HepG2 (cell line): ENCODE measurements at regions not wholly inside any gene's neighbourhood (a gene's known extent, or its start where the extent isn't known, plus 50 kb on each side); places are given as distances from the start of the nearest gene placed in this dataset.
A peak's percentile ranks its signal among the peaks of the same experiment; 100 is the strongest.

Source experiments
- ATF7 ChIP-seq, 2 experiments: fragments of 450-650 bp in 1 of 2; sonication (generic) in 1 of 2; formaldehyde crosslinking in 1 of 2; IDR thresholded peaks; 2 replicates each; pipeline versions ENCODE4 v1.4.0 to v1.6.1; 2016 to 2020; ENCODE audit warnings: antibody characterized with exemption in 1 of 2, mild to moderate bottlenecking in 1 of 2, missing genetic modification reagents in 1 of 2
- BCL6 ChIP-seq: IDR thresholded peaks from 2 replicates; pipeline ENCODE4 v1.6.1; 2016; ENCODE audit warnings: missing genetic modification reagents, missing compliant biosample characterization
- CBX2 ChIP-seq, 2 experiments: fragments of 200-600 bp in 1 of 2; sonication (generic); formaldehyde crosslinking in 1 of 2; IDR thresholded peaks; 2 replicates each; pipeline versions ENCODE4 v1.7.0 to v1.8.1; 2018 to 2022; ENCODE audit warnings: low read depth in 2 of 2, low read length in 1 of 2, mild to moderate bottlenecking in 1 of 2, missing genetic modification reagents in 1 of 2
- DMAP1 ChIP-seq: IDR thresholded peaks from 2 replicates; pipeline ENCODE4 v1.6.1; 2016
- MXD4 ChIP-seq: IDR thresholded peaks from 2 replicates; pipeline ENCODE4 v1.6.1; 2016; ENCODE audit warnings: mild to moderate bottlenecking, missing biosample characterization, missing genetic modification reagents
- NCOR1 ChIP-seq: fragments of 200-600 bp; sonication (generic); IDR thresholded peaks from 2 replicates; pipeline ENCODE4 v1.7.0; 2017; ENCODE audit warnings: antibody characterized with exemption, low read length, borderline replicate concordance
- NFKB2 ChIP-seq: sonication (generic); formaldehyde crosslinking; IDR thresholded peaks from 2 replicates; pipeline ENCODE4 v1.4.0; 2020; ENCODE audit warnings: missing genetic modification reagents, borderline replicate concordance
- ONECUT2 ChIP-seq: sonication (generic); formaldehyde crosslinking; IDR thresholded peaks from 2 replicates; pipeline ENCODE4 v1.4.0; 2020; ENCODE audit warnings: missing genetic modification reagents
- TCF12 ChIP-seq, 2 experiments: fragments of 450-650 bp in 1 of 2; sonication (generic) in 1 of 2; formaldehyde crosslinking in 1 of 2; IDR thresholded peaks; 2 replicates each; pipeline versions ENCODE4 v1.6.1 to v1.8.0; 2017 to 2022; ENCODE audit warnings: antibody characterized with exemption in 1 of 2, mild to moderate bottlenecking in 1 of 2, missing genetic modification reagents in 1 of 2, moderate library complexity in 1 of 2
- ZMYM2 ChIP-seq: sonication (generic); formaldehyde crosslinking; IDR thresholded peaks from 2 replicates; pipeline ENCODE4 v1.8.0; 2022; ENCODE audit warnings: mild to moderate bottlenecking, missing genetic modification reagents
- ZNF205 ChIP-seq: IDR thresholded peaks from 2 replicates; pipeline ENCODE4 v1.6.1; 2018; ENCODE audit warnings: missing biosample characterization, missing genetic modification reagents
- ZNF225 ChIP-seq: sonication (generic); formaldehyde crosslinking; IDR thresholded peaks from 2 replicates; pipeline ENCODE4 v1.4.0; 2020; ENCODE audit warnings: mild to moderate bottlenecking, missing genetic modification reagents
- ZNF230 ChIP-seq: sonication (generic); formaldehyde crosslinking; IDR thresholded peaks from 2 replicates; pipeline ENCODE4 v1.4.0; 2020; ENCODE audit warnings: mild to moderate bottlenecking, missing genetic modification reagents
- ZNF460 ChIP-seq: sonication (generic); formaldehyde crosslinking; IDR thresholded peaks from 2 replicates; pipeline ENCODE4 v1.5.1; 2020; ENCODE audit warnings: missing genetic modification reagents, mild to moderate bottlenecking, borderline replicate concordance
- ZNF766 ChIP-seq: sonication (generic); formaldehyde crosslinking; IDR thresholded peaks from 2 replicates; pipeline ENCODE4 v1.5.0; 2020; ENCODE audit warnings: missing genetic modification reagents, borderline replicate concordance
- TF ChIP-seq, protein P1 (sequence below): sonication (generic); formaldehyde crosslinking; IDR thresholded peaks from 2 replicates; pipeline ENCODE4 v1.4.0; 2020; ENCODE audit warnings: missing genetic modification reagents
- TF ChIP-seq, protein P2 (sequence below): sonication (generic); formaldehyde crosslinking; IDR thresholded peaks from 2 replicates; pipeline ENCODE4 v1.8.0; 2022; ENCODE audit warnings: mild to moderate bottlenecking, missing genetic modification reagents, moderate library complexity
- TF ChIP-seq, protein P3 (sequence below): sonication (generic); formaldehyde crosslinking; IDR thresholded peaks from 2 replicates; pipeline ENCODE4 v1.9.0; 2022; ENCODE audit warnings: low read depth, missing genetic modification reagents
- TF ChIP-seq, protein P4 (sequence below): sonication (generic); formaldehyde crosslinking; IDR thresholded peaks from 2 replicates; pipeline ENCODE4 v1.8.0; 2022; ENCODE audit warnings: missing genetic modification reagents, low read depth, mild to moderate bottlenecking, borderline replicate concordance
- TF ChIP-seq, protein P5 (sequence below): sonication (generic); formaldehyde crosslinking; IDR thresholded peaks from 2 replicates; pipeline ENCODE4 v1.8.0; 2022; ENCODE audit warnings: missing genetic modification reagents, mild to moderate bottlenecking, borderline replicate concordance
- TF ChIP-seq, protein P6 (sequence below): sonication (generic); formaldehyde crosslinking; IDR thresholded peaks from 2 replicates; pipeline ENCODE4 v1.5.0; 2020; ENCODE audit warnings: mild to moderate bottlenecking, low read depth, missing genetic modification reagents, borderline replicate concordance

DNA sequence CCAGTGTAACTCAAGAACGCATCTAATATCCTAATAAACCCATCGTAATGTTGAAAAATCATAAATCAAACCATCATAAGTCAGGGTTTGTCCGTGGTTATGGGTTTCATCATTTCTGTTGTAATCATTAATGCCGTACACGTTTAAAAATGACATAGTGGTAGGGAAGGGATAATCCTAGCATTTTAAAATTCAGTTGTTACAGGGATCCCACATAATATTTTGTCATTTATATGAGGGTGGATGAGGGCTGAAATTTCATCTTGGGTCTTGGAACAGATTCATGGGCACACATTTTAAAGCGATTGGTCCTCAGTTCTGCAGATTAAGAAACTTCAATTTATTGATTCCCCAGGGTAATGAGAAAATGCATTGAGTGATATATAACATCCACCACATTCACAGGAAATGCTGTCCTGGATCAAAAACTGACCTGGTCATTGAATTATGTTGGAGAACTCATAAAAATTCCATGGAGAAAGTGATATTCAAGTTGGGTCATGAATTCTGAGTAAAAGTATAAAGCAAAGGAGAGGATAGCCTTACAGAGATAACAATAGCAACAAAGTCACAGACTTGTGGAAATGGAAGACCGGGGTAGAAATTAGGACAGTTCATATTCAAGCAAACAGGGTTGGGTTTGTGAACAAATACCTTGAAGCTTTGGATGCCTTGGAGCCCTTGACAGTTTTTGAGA lies 1527.3 kb upstream of the TPTE start (continued):
- TF ChIP-seq, protein P1, sequence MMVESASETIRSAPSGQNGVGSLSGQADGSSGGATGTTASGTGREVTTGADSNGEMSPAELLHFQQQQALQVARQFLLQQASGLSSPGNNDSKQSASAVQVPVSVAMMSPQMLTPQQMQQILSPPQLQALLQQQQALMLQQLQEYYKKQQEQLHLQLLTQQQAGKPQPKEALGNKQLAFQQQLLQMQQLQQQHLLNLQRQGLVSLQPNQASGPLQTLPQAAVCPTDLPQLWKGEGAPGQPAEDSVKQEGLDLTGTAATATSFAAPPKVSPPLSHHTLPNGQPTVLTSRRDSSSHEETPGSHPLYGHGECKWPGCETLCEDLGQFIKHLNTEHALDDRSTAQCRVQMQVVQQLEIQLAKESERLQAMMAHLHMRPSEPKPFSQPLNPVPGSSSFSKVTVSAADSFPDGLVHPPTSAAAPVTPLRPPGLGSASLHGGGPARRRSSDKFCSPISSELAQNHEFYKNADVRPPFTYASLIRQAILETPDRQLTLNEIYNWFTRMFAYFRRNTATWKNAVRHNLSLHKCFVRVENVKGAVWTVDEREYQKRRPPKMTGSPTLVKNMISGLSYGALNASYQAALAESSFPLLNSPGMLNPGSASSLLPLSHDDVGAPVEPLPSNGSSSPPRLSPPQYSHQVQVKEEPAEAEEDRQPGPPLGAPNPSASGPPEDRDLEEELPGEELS (CRISPR knock-in tag), result peak; percentile 25; the same call in 1 of the 2 replicates
- TF ChIP-seq, protein P2, sequence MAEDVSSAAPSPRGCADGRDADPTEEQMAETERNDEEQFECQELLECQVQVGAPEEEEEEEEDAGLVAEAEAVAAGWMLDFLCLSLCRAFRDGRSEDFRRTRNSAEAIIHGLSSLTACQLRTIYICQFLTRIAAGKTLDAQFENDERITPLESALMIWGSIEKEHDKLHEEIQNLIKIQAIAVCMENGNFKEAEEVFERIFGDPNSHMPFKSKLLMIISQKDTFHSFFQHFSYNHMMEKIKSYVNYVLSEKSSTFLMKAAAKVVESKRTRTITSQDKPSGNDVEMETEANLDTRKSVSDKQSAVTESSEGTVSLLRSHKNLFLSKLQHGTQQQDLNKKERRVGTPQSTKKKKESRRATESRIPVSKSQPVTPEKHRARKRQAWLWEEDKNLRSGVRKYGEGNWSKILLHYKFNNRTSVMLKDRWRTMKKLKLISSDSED (CRISPR knock-in tag), result no peak
- TF ChIP-seq NCOR1, result peak; percentile 36; the same call in 1 of the 2 replicates
- TF ChIP-seq MXD4 (CRISPR knock-in tag), result no peak
- TF ChIP-seq, protein P3, sequence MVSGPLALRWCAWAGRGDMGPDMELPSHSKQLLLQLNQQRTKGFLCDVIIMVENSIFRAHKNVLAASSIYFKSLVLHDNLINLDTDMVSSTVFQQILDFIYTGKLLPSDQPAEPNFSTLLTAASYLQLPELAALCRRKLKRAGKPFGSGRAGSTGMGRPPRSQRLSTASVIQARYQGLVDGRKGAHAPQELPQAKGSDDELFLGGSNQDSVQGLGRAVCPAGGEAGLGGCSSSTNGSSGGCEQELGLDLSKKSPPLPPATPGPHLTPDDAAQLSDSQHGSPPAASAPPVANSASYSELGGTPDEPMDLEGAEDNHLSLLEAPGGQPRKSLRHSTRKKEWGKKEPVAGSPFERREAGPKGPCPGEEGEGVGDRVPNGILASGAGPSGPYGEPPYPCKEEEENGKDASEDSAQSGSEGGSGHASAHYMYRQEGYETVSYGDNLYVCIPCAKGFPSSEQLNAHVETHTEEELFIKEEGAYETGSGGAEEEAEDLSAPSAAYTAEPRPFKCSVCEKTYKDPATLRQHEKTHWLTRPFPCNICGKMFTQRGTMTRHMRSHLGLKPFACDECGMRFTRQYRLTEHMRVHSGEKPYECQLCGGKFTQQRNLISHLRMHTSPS (CRISPR knock-in tag), result no peak
- no peak for TF ChIP-seq ZNF205 (CRISPR knock-in tag)
- TF ChIP-seq DMAP1, result no peak
- TF ChIP-seq ZNF460, result no peak
- TF ChIP-seq NFKB2 (CRISPR knock-in tag), result no peak
- TF ChIP-seq, protein P4, sequence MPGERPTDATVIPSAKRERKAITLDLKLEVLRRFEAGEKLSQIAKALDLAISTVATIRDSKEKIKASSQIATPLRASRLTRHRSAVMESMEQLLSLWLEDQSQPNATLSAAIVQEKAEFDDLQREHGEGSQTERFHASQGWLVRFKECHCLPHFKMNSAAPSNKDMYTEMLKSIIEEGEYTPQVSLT (CRISPR knock-in tag), result no peak
- no peak for TF ChIP-seq TCF12 (IDR thresholded peaks at IDR 0.05)
- no peak for TF ChIP-seq TCF12 (CRISPR knock-in tag; IDR thresholded peaks at IDR 0.05)
- no peak for TF ChIP-seq CBX2 (IDR thresholded peaks at IDR 0.05; ENCODE audit: low read depth, low read length)
- no peak for TF ChIP-seq CBX2 (CRISPR knock-in tag; IDR thresholded peaks at IDR 0.05; ENCODE audit: low read depth)
- TF ChIP-seq ZMYM2 (CRISPR knock-in tag), result no peak
- TF ChIP-seq ZNF230 (CRISPR knock-in tag), result no peak
- no peak for TF ChIP-seq BCL6 (CRISPR knock-in tag)
- peak; percentile 52 for TF ChIP-seq ONECUT2 (CRISPR knock-in tag)
- TF ChIP-seq, protein P5, sequence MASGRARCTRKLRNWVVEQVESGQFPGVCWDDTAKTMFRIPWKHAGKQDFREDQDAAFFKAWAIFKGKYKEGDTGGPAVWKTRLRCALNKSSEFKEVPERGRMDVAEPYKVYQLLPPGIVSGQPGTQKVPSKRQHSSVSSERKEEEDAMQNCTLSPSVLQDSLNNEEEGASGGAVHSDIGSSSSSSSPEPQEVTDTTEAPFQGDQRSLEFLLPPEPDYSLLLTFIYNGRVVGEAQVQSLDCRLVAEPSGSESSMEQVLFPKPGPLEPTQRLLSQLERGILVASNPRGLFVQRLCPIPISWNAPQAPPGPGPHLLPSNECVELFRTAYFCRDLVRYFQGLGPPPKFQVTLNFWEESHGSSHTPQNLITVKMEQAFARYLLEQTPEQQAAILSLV (CRISPR knock-in tag), result no peak
- no peak for TF ChIP-seq ZNF225 (CRISPR knock-in tag)
- TF ChIP-seq, protein P6, sequence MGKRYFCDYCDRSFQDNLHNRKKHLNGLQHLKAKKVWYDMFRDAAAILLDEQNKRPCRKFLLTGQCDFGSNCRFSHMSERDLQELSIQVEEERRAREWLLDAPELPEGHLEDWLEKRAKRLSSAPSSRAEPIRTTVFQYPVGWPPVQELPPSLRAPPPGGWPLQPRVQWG (CRISPR knock-in tag), result no peak
- no peak for TF ChIP-seq ZNF766 (CRISPR knock-in tag)
- peak; percentile 60; the same call in 1 of the 2 replicates for TF ChIP-seq ATF7 (IDR thresholded peaks at IDR 0.05)
- TF ChIP-seq ATF7 (CRISPR knock-in tag; IDR thresholded peaks at IDR 0.05), result no peak
